GM21526 (cell line): ENCODE measurements at regions not wholly inside any gene's neighbourhood (a gene's known extent, or its start where the extent isn't known, plus 50 kb on each side); places are given as distances from the start of the nearest gene placed in this dataset.
"Not testable (repeated sequence)": the region's sequence is repeated elsewhere in the genome, so short reads cannot be mapped to it uniquely, and the experiment has no call there.

Experiments used
- ATAC-seq: cut with Tn5 transposase; IDR thresholded peaks from one replicate; pipeline ENCODE4 v1.9.1; 2021; ENCODE audit warnings: moderate library complexity; ENCODE audit not compliant: unreplicated experiment, low FRiP score

- no peak for ATAC-seq
Measured at GRCh38 chr6:4433199-4433598, 297.8 kb upstream of the ECI2 start.

- no peak for ATAC-seq
Measured at GRCh38 chr6:4426968-4427367, 291.6 kb upstream of the ECI2 start.

- ATAC-seq = no peak
Measured at GRCh38 chr6:4421837-4422236, 286.5 kb upstream of the ECI2 start.

- ATAC-seq = no peak
Measured at GRCh38 chr6:4420160-4420865, 284.9 kb upstream of the ECI2 start.

- ATAC-seq = no peak
Measured at GRCh38 chr6:4415549-4415948, 280.2 kb upstream of the ECI2 start.

- not testable (repeated sequence) for ATAC-seq
Measured at GRCh38 chr6:4414078-4414477, 278.7 kb upstream of the ECI2 start.

GRCh38 chr6:4413073-4413472, 277.7 kb upstream of the ECI2 start:
- ATAC-seq = no peak

- no peak for ATAC-seq
Measured at GRCh38 chr6:4412488-4412887, 277.1 kb upstream of the ECI2 start.

GRCh38 chr6:4412077-4412476, 276.7 kb upstream of the ECI2 start:
- ATAC-seq = no peak

GRCh38 chr6:4407710-4408109, 272.3 kb upstream of the ECI2 start:
- peak; percentile 99 for ATAC-seq

GRCh38 chr6:4405621-4406212, 270.3 kb upstream of the ECI2 start:
- ATAC-seq = no peak

- no peak for ATAC-seq
Measured at GRCh38 chr6:4404415-4404814, 269.0 kb upstream of the ECI2 start.

- no peak for ATAC-seq
Measured at GRCh38 chr6:4403828-4404227, 268.5 kb upstream of the ECI2 start.

GRCh38 chr6:4403023-4403752, 267.8 kb upstream of the ECI2 start:
- no peak for ATAC-seq

GRCh38 chr6:4402477-4402976, 267.2 kb upstream of the ECI2 start:
- ATAC-seq = no peak

- no peak for ATAC-seq
Measured at GRCh38 chr6:4401408-4402368, 266.3 kb upstream of the ECI2 start.

- no peak for ATAC-seq
Measured at GRCh38 chr6:4399656-4400055, 264.3 kb upstream of the ECI2 start.

GRCh38 chr6:4398791-4399190, 263.4 kb upstream of the ECI2 start:
- ATAC-seq = no peak

GRCh38 chr6:4397307-4397706, 261.9 kb upstream of the ECI2 start:
- no peak for ATAC-seq

- ATAC-seq = no peak
Measured at GRCh38 chr6:4396044-4396443, 260.7 kb upstream of the ECI2 start.
